Mesendoderm (in vitro differentiated cells): ENCODE measurements at regions not wholly inside any gene's neighbourhood (a gene's known extent, or its start where the extent isn't known, plus 50 kb on each side); places are given as distances from the start of the nearest gene placed in this dataset.

Experiments
- DNase-seq: peaks from one replicate; pipeline ENCODE4 v3.0.0; 2013
- H2AK5ac ChIP-seq: 2 replicates; pipeline ENCODE4 v1.6.1; 2013; ENCODE audit warnings: low read length, inconsistent platforms
- H2BK120ac ChIP-seq: 2 replicates; pipeline ENCODE4 v1.6.1; 2013; ENCODE audit warnings: low read depth, mild to moderate bottlenecking, low read length, moderate library complexity, mixed read lengths
- H2BK15ac ChIP-seq: replicated peaks from 2 replicates; pipeline ENCODE4 v1.6.1; 2013; ENCODE audit warnings: low read depth, mild to moderate bottlenecking, moderate library complexity
- H2BK5ac ChIP-seq: 2 replicates; pipeline ENCODE4 v1.6.1; 2013; ENCODE audit warnings: low read length, inconsistent platforms
- H3K18ac ChIP-seq: 2 replicates; pipeline ENCODE4 v1.6.1; 2013; ENCODE audit warnings: mild to moderate bottlenecking, low read length, mixed read lengths
- H3K23ac ChIP-seq: one replicate; pipeline ENCODE4 v1.6.1; 2013; ENCODE audit warnings: low read length
- H3K27ac ChIP-seq: 2 replicates; pipeline ENCODE4 v1.5.1; 2013; ENCODE audit warnings: low read depth, mild to moderate bottlenecking, inconsistent platforms, low read length, moderate library complexity
- H3K27me3 ChIP-seq: 2 replicates; pipeline ENCODE4 v1.6.1; 2013; ENCODE audit warnings: low read length, control low read depth, mild to moderate bottlenecking, inconsistent platforms; ENCODE audit not compliant: insufficient read depth, poor library complexity
- H3K36me3 ChIP-seq: 2 replicates; pipeline ENCODE4 v1.6.1; 2013; ENCODE audit warnings: low read length, inconsistent platforms; ENCODE audit not compliant: control insufficient read depth, insufficient read depth
- H3K4ac ChIP-seq: one replicate; pipeline ENCODE4 v1.6.1; 2013; ENCODE audit warnings: low read depth, mild to moderate bottlenecking, low read length, moderate library complexity
- H3K4me1 ChIP-seq: 2 replicates; pipeline ENCODE4 v1.6.1; 2013; ENCODE audit warnings: low read depth, low read length, inconsistent platforms; ENCODE audit not compliant: control insufficient read depth
- H3K4me2 ChIP-seq: 2 replicates; pipeline ENCODE4 v1.6.1; 2013; ENCODE audit warnings: low read length
- H3K4me3 ChIP-seq: 2 replicates; pipeline ENCODE4 v1.5.1; 2013; ENCODE audit warnings: mild to moderate bottlenecking, low read length
- H3K56ac ChIP-seq: one replicate; pipeline ENCODE4 v1.6.1; 2013; ENCODE audit warnings: low read length
- H3K79me1 ChIP-seq: 2 replicates; pipeline ENCODE4 v1.6.1; 2013; ENCODE audit warnings: low read length, inconsistent platforms
- H3K79me2 ChIP-seq: 2 replicates; pipeline ENCODE4 v1.6.1; 2013; ENCODE audit warnings: mild to moderate bottlenecking, low read length; ENCODE audit not compliant: control insufficient read depth, insufficient read depth
- H3K9ac ChIP-seq: 2 replicates; pipeline ENCODE4 v1.6.1; 2013; ENCODE audit warnings: low read length, inconsistent platforms
- H4K5ac ChIP-seq: one replicate; pipeline ENCODE4 v1.6.1; 2013; ENCODE audit warnings: low read length
- H4K8ac ChIP-seq: one replicate; pipeline ENCODE4 v1.6.1; 2013; ENCODE audit warnings: low read depth, mild to moderate bottlenecking, control low read depth, low read length, moderate library complexity
- WGBS: extraction: QIAGEN DNeasy Blood & Tissue Kit; methylation state at CpG from one replicate; pipeline ENCODE4 v1.1.7; 2013; ENCODE audit warnings: low lambda C conversion rate, missing lambda C conversion rate; ENCODE audit not compliant: insufficient coverage; ENCODE audit errors: extremely low coverage; 5-methylcytosine and 5-hydroxymethylcytosine counted together

GRCh38 chr6:33950472-33950881 lies 146.7 kb upstream of the MLN start:
- no CpG with 5 or more reads among the region's 2 CpGs for WGBS
- H2AK5ac ChIP-seq, result no peak overlapping the region
- H3K23ac ChIP-seq, result no peak overlapping the region
- peaks cover 11% of the 10 kb centered on the region for H3K4me1 ChIP-seq
- DNase-seq, result peak; percentile 79
- H3K27ac ChIP-seq, result no peak overlapping the region
- H3K4me2 ChIP-seq, result no peak overlapping the region
- H3K18ac ChIP-seq, result no peak overlapping the region
- H2BK120ac ChIP-seq, result no peak overlapping the region
- no peak overlapping the region for H2BK15ac ChIP-seq
- H3K79me2 ChIP-seq, result no peaks in the 10 kb centered on the region
- H3K36me3 ChIP-seq, result no peaks in the 10 kb centered on the region
- H3K56ac ChIP-seq, result no peak overlapping the region
- H4K8ac ChIP-seq, result no peak overlapping the region
- H3K79me1 ChIP-seq, result no peaks in the 10 kb centered on the region
- H3K4me3 ChIP-seq, result no peak overlapping the region
- H4K5ac ChIP-seq, result no peak overlapping the region
- H3K27me3 ChIP-seq, result no peaks in the 10 kb centered on the region
- no peak overlapping the region for H2BK5ac ChIP-seq
- no peak overlapping the region for H3K9ac ChIP-seq
- H3K4ac ChIP-seq, result no peak overlapping the region

GRCh38 chr6:33949877-33950435 lies 146.2 kb upstream of the MLN start:
- H3K4ac ChIP-seq, result no peak overlapping the region
- no peak overlapping the region for H3K18ac ChIP-seq
- H3K23ac ChIP-seq, result no peak overlapping the region
- no peak overlapping the region for H2BK5ac ChIP-seq
- no peak overlapping the region for H2AK5ac ChIP-seq
- no peak overlapping the region for H2BK15ac ChIP-seq
- no peaks in the 10 kb centered on the region for H3K36me3 ChIP-seq
- no peak overlapping the region for H4K5ac ChIP-seq
- no peak overlapping the region for H3K27ac ChIP-seq
- H3K79me2 ChIP-seq, result no peaks in the 10 kb centered on the region
- H4K8ac ChIP-seq, result no peak overlapping the region
- no peaks in the 10 kb centered on the region for H3K27me3 ChIP-seq
- H3K4me2 ChIP-seq, result no peak overlapping the region
- no peak overlapping the region for H2BK120ac ChIP-seq
- peaks cover 11% of the 10 kb centered on the region for H3K4me1 ChIP-seq
- no peak overlapping the region for H3K9ac ChIP-seq
- DNase-seq, result no peak
- no peaks in the 10 kb centered on the region for H3K79me1 ChIP-seq
- WGBS, result no CpG with 5 or more reads among the region's 9 CpGs
- no peak overlapping the region for H3K4me3 ChIP-seq
- H3K56ac ChIP-seq, result no peak overlapping the region

GRCh38 chr6:33949111-33949510 lies 145.3 kb upstream of the MLN start:
- Histone ChIP-seq H3K27me3 (no peaks in the 10 kb centered on the region), H3K4me1 (peaks cover 9% of the 10 kb centered on the region), H2BK15ac (no peak overlapping the region), H3K79me1 (no peaks in the 10 kb centered on the region), H3K27ac (no peak overlapping the region), H3K4me3 (no peak overlapping the region), H3K56ac (no peak overlapping the region), H2AK5ac (no peak overlapping the region), H3K4me2 (no peak overlapping the region), H3K18ac (no peak overlapping the region), H3K36me3 (no peaks in the 10 kb centered on the region), H3K79me2 (no peaks in the 10 kb centered on the region), H4K5ac (no peak overlapping the region), H2BK120ac (no peak overlapping the region), H3K23ac (no peak overlapping the region), H3K9ac (no peak overlapping the region), H2BK5ac (no peak overlapping the region), H4K8ac (no peak overlapping the region), H3K4ac (no peak overlapping the region)
- WGBS, result no CpG with 5 or more reads among the region's 5 CpGs
- no peak for DNase-seq

- no CpG with 5 or more reads among the region's 6 CpGs for WGBS
- H3K36me3 ChIP-seq, result no peaks in the 10 kb centered on the region
Measured at GRCh38 chr6:33947916-33948594, 144.3 kb upstream of the MLN start.

GRCh38 chr6:33947047-33947446 lies 143.2 kb upstream of the MLN start:
- Histone ChIP-seq H2BK5ac (no peak overlapping the region), H3K23ac (no peak overlapping the region), H3K4me3 (no peak overlapping the region), H2BK15ac (no peak overlapping the region), H2AK5ac (no peak overlapping the region), H3K79me1 (no peaks in the 10 kb centered on the region), H3K36me3 (no peaks in the 10 kb centered on the region), H4K8ac (no peak overlapping the region), H3K56ac (peak overlapping the region; percentile 31), H3K18ac (no peak overlapping the region), H3K27me3 (no peaks in the 10 kb centered on the region), H2BK120ac (no peak overlapping the region), H3K27ac (no peak overlapping the region), H3K4me2 (no peak overlapping the region), H4K5ac (no peak overlapping the region), H3K4me1 (peaks cover 7% of the 10 kb centered on the region), H3K9ac (no peak overlapping the region), H3K4ac (no peak overlapping the region), H3K79me2 (no peaks in the 10 kb centered on the region)
- no peak for DNase-seq
- no CpG with 5 or more reads among the region's 4 CpGs for WGBS

More at GRCh38 chr6:33947916-33948594, 144.3 kb upstream of the MLN start:
- no peak overlapping the region for H2BK5ac ChIP-seq
- H3K27ac ChIP-seq, result no peak overlapping the region
- H3K23ac ChIP-seq, result no peak overlapping the region
- H3K4me2 ChIP-seq, result no peak overlapping the region
- no peak overlapping the region for H2BK15ac ChIP-seq
- no peak overlapping the region for H2BK120ac ChIP-seq
- no peak overlapping the region for H4K5ac ChIP-seq
- no peak overlapping the region for H3K4ac ChIP-seq
- H3K79me1 ChIP-seq, result no peaks in the 10 kb centered on the region
- no peak overlapping the region for H3K4me3 ChIP-seq
- H3K4me1 ChIP-seq, result peaks cover 9% of the 10 kb centered on the region
- H3K18ac ChIP-seq, result no peak overlapping the region
- no peak overlapping the region for H4K8ac ChIP-seq
- H3K79me2 ChIP-seq, result no peaks in the 10 kb centered on the region
- no peak overlapping the region for H3K9ac ChIP-seq
- H2AK5ac ChIP-seq, result no peak overlapping the region
- DNase-seq, result no peak
- no peaks in the 10 kb centered on the region for H3K27me3 ChIP-seq
- no peak overlapping the region for H3K56ac ChIP-seq

GRCh38 chr6:33945931-33946330 lies 142.1 kb upstream of the MLN start:
- DNase-seq, result no peak
- no peak overlapping the region for H3K4me3 ChIP-seq
- H2BK120ac ChIP-seq, result no peak overlapping the region
- no peaks in the 10 kb centered on the region for H3K79me2 ChIP-seq
- no peaks in the 10 kb centered on the region for H3K36me3 ChIP-seq
- no peak overlapping the region for H4K8ac ChIP-seq
- H2BK15ac ChIP-seq, result no peak overlapping the region
- H3K4ac ChIP-seq, result no peak overlapping the region
- H4K5ac ChIP-seq, result no peak overlapping the region
- H3K4me2 ChIP-seq, result no peak overlapping the region
- H2BK5ac ChIP-seq, result no peak overlapping the region
- no peak overlapping the region for H3K23ac ChIP-seq
- H3K27ac ChIP-seq, result no peak overlapping the region
- H3K27me3 ChIP-seq, result no peaks in the 10 kb centered on the region
- H3K9ac ChIP-seq, result no peak overlapping the region
- H3K18ac ChIP-seq, result no peak overlapping the region
- no peak overlapping the region for H3K56ac ChIP-seq
- H3K79me1 ChIP-seq, result no peaks in the 10 kb centered on the region
- no peak overlapping the region for H2AK5ac ChIP-seq
- no CpG with 5 or more reads among the region's 6 CpGs for WGBS
- H3K4me1 ChIP-seq, result peaks cover 2% of the 10 kb centered on the region
